ENCODE measurements at regions not wholly inside any gene's neighbourhood (a gene's known extent, or its start where the extent isn't known, plus 50 kb on each side); places are given as distances from the start of the nearest gene placed in this dataset.

DNA sequence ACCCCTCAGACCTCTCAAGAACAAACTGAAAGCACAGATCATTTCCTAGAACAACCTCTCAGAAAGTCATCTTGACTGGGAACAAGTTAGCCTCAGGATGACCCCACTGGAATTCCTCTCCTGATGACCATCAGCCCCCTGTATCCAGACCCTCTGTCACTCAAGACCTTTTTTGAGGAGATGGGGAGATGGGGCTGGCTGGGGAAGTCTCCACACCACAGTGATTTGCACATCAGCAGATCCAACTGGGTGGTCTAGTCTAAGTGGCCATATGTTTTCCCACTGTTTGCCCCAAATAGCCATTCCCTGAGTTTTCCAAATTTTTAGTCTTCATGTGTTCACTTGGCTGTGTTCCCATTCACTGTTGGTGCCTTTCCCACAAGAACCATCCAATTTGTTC is 452.4 kb upstream of the NPVF start:
- no peak for TF ChIP-seq EZH2 (IDR thresholded peaks at IDR 0.05; ENCODE audit: low read length, missing control alignments)
- TF ChIP-seq, protein P1, sequence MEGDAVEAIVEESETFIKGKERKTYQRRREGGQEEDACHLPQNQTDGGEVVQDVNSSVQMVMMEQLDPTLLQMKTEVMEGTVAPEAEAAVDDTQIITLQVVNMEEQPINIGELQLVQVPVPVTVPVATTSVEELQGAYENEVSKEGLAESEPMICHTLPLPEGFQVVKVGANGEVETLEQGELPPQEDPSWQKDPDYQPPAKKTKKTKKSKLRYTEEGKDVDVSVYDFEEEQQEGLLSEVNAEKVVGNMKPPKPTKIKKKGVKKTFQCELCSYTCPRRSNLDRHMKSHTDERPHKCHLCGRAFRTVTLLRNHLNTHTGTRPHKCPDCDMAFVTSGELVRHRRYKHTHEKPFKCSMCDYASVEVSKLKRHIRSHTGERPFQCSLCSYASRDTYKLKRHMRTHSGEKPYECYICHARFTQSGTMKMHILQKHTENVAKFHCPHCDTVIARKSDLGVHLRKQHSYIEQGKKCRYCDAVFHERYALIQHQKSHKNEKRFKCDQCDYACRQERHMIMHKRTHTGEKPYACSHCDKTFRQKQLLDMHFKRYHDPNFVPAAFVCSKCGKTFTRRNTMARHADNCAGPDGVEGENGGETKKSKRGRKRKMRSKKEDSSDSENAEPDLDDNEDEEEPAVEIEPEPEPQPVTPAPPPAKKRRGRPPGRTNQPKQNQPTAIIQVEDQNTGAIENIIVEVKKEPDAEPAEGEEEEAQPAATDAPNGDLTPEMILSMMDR (conservative IDR thresholded peaks at IDR 0.05 in 1 of 2, IDR thresholded peaks at IDR 0.05 in 1 of 2; ENCODE audit: low read depth in 1 of 2, low read length in 2 of 2): no peak
- no peaks in the 10 kb centered on the region for H3K4me1 ChIP-seq (ENCODE audit: control insufficient read depth, extremely low read depth, insufficient read depth, low read length)
- no peaks in the 10 kb centered on the region for H3K9me3 ChIP-seq (ENCODE audit: control insufficient read depth, insufficient read depth, low read depth, low read length)
- no peak overlapping the region for H3K4me3 ChIP-seq (replicated peaks in 1 of 4; ENCODE audit: control extremely low read depth in 1 of 4, insufficient read depth in 1 of 4, low read depth in 3 of 4, low read length in 4 of 4)
- no peak overlapping the region for H3K27ac ChIP-seq (ENCODE audit: insufficient read depth, low read length)
- no peak overlapping the region for H3K9ac ChIP-seq (ENCODE audit: insufficient read depth, low read length)
- H3K4me2 ChIP-seq (ENCODE audit: extremely low read depth, insufficient read depth, low read length): no peak overlapping the region
- no peaks in the 10 kb centered on the region for H3K36me3 ChIP-seq (ENCODE audit: control insufficient read depth, insufficient read depth, low read length)
- no peak overlapping the region for H2AFZ ChIP-seq (ENCODE audit: low read length)
- no peak for DNase-seq (ENCODE audit: low read depth in 2 of 2)
- H3K27me3 ChIP-seq (ENCODE audit: control insufficient read depth, insufficient read depth, low read length): no peaks in the 10 kb centered on the region
- no peaks in the 10 kb centered on the region for H3K79me2 ChIP-seq (ENCODE audit: control insufficient read depth, insufficient read depth, low read length)
- no peaks in the 10 kb centered on the region for H4K20me1 ChIP-seq (ENCODE audit: control insufficient read depth, extremely low read depth, insufficient read depth, low read length)

DNA sequence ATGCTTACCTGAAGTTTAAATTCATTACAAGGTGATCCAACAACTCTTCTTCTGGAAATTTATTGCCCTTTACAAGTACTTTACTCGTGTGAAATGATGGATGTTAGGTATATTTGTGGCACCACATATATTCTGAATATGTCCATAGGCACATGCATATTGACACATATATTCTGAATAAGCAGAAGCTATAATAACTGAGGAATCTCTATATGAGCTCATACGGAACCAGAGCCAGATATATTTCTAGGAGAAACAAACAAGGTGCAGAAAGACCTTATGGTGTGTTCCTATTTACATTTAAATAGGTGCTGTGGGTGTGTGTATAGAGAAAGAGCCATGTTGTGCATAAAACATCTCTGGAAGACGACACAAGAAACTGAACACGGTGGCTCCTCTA is 456.1 kb upstream of the NPVF start:
- DNase-seq (ENCODE audit: low read depth in 2 of 2): no peak
- Histone ChIP-seq H4K20me1 (ENCODE audit: control insufficient read depth, extremely low read depth, insufficient read depth, low read length) (no peaks in the 10 kb centered on the region), H3K4me1 (ENCODE audit: control insufficient read depth, extremely low read depth, insufficient read depth, low read length) (no peaks in the 10 kb centered on the region), H3K9me3 (ENCODE audit: control insufficient read depth, insufficient read depth, low read depth, low read length) (no peaks in the 10 kb centered on the region), H3K27me3 (ENCODE audit: control insufficient read depth, insufficient read depth, low read length) (no peaks in the 10 kb centered on the region), H3K36me3 (ENCODE audit: control insufficient read depth, insufficient read depth, low read length) (no peaks in the 10 kb centered on the region), H3K9ac (ENCODE audit: insufficient read depth, low read length) (no peak overlapping the region), H3K27ac (ENCODE audit: insufficient read depth, low read length) (no peak overlapping the region), H3K4me2 (ENCODE audit: extremely low read depth, insufficient read depth, low read length) (no peak overlapping the region), H3K79me2 (ENCODE audit: control insufficient read depth, insufficient read depth, low read length) (no peaks in the 10 kb centered on the region), H2AFZ (ENCODE audit: low read length) (no peak overlapping the region), H3K4me3 (replicated peaks in 1 of 4; ENCODE audit: control extremely low read depth in 1 of 4, insufficient read depth in 1 of 4, low read depth in 3 of 4, low read length in 4 of 4) (no peak overlapping the region)
- TF ChIP-seq, protein P1 (conservative IDR thresholded peaks at IDR 0.05 in 1 of 2, IDR thresholded peaks at IDR 0.05 in 1 of 2; ENCODE audit: low read depth in 1 of 2, low read length in 2 of 2): no peak
- no peak for TF ChIP-seq EZH2 (IDR thresholded peaks at IDR 0.05; ENCODE audit: low read length, missing control alignments)

GRCh38 chr7:25686493-25686892 is 458.2 kb upstream of the NPVF start:
- TF ChIP-seq EZH2 (IDR thresholded peaks at IDR 0.05; ENCODE audit: low read length, missing control alignments): no peak
- TF ChIP-seq, protein P1 (conservative IDR thresholded peaks at IDR 0.05 in 1 of 2, IDR thresholded peaks at IDR 0.05 in 1 of 2; ENCODE audit: low read depth in 1 of 2, low read length in 2 of 2): no peak
- Histone ChIP-seq H3K27ac (ENCODE audit: insufficient read depth, low read length) (no peak overlapping the region), H3K27me3 (ENCODE audit: control insufficient read depth, insufficient read depth, low read length) (no peaks in the 10 kb centered on the region), H4K20me1 (ENCODE audit: control insufficient read depth, extremely low read depth, insufficient read depth, low read length) (no peaks in the 10 kb centered on the region), H3K9ac (ENCODE audit: insufficient read depth, low read length) (no peak overlapping the region), H3K79me2 (ENCODE audit: control insufficient read depth, insufficient read depth, low read length) (no peaks in the 10 kb centered on the region), H3K4me2 (ENCODE audit: extremely low read depth, insufficient read depth, low read length) (no peak overlapping the region), H3K36me3 (ENCODE audit: control insufficient read depth, insufficient read depth, low read length) (no peaks in the 10 kb centered on the region), H2AFZ (ENCODE audit: low read length) (no peak overlapping the region), H3K4me3 (replicated peaks in 1 of 4; ENCODE audit: control extremely low read depth in 1 of 4, insufficient read depth in 1 of 4, low read depth in 3 of 4, low read length in 4 of 4) (no peak overlapping the region), H3K4me1 (ENCODE audit: control insufficient read depth, extremely low read depth, insufficient read depth, low read length) (no peaks in the 10 kb centered on the region), H3K9me3 (ENCODE audit: control insufficient read depth, insufficient read depth, low read depth, low read length) (no peaks in the 10 kb centered on the region)
- DNase-seq (ENCODE audit: low read depth in 2 of 2): no peak
